ENCODE measurements at regions not wholly inside any gene's neighbourhood (a gene's known extent, or its start where the extent isn't known, plus 50 kb on each side); places are given as distances from the start of the nearest gene placed in this dataset.

GRCh38 chr5:125725691-125726090 lies 697.5 kb upstream of the GRAMD2B start:
- TF ChIP-seq POLR2A (IDR thresholded peaks at IDR 0.05) (no peak), CTCF (IDR thresholded peaks at IDR 0.05) (no peak)
